ENCODE measurements at regions not wholly inside any gene's neighbourhood (a gene's known extent, or its start where the extent isn't known, plus 50 kb on each side); places are given as distances from the start of the nearest gene placed in this dataset.
A peak's percentile ranks its signal among the peaks of the same experiment; 100 is the strongest.

GRCh38 chr11:95680169-95680929 is 109.2 kb downstream of the FAM76B start:
- H3K4me3 Mint-ChIP-seq = peak overlapping the region; percentile 30

GRCh38 chr11:95678988-95679387 is 110.6 kb downstream of the FAM76B start:
- Histone ChIP-seq H3K9me3 (ENCODE audit: control insufficient read depth in 1 of 2, insufficient read depth in 1 of 2, low read length in 2 of 2) (no peaks in the 10 kb centered on the region), H3K27me3 (ENCODE audit: control insufficient read depth in 1 of 2, insufficient read depth in 2 of 2, low read length in 2 of 2) (no peaks in the 10 kb centered on the region), H3K27ac (ENCODE audit: low read depth in 1 of 2, low read length in 2 of 2) (no peak overlapping the region), H3K4me1 (ENCODE audit: insufficient read depth, low read length) (peaks cover 5% of the 10 kb centered on the region), H3K4me3 (ENCODE audit: low read length) (no peak overlapping the region), H3K36me3 (ENCODE audit: insufficient read depth, low read length) (no peaks in the 10 kb centered on the region)
- H3K36me3 Mint-ChIP-seq (ENCODE audit: low read depth) = no peaks in the 10 kb centered on the region
- ATAC-seq (ENCODE audit: poor library complexity) (no peak), DNase-seq (no peak)
- peaks cover 58% of the 10 kb centered on the region for H3K4me1 Mint-ChIP-seq (ENCODE audit: low read depth)
- intact Hi-C loops (cut with DNase I, micrococcal nuclease) = loop anchor here in 1 of 2 experiments (5.0 kb wide), 1 partner anchor 62 kb away; no protein-coding TSS in a partner anchor
- ChIA-PET POLR2A (interaction anchor here (0.5 kb wide), 1 partner anchor 36 kb away, joined by 3 read pairs; no protein-coding TSS in a partner anchor), CTCF (interaction anchor here (1.4 kb wide), 1 partner anchor 26 kb away, joined by 6 read pairs; no protein-coding TSS in a partner anchor)
- TF ChIP-seq CTCF (IDR thresholded peaks at IDR 0.05) = no peak
- H3K9me3 Mint-ChIP-seq = no peaks in the 10 kb centered on the region
- no peak overlapping the region for H3K27ac Mint-ChIP-seq
- H3K27me3 Mint-ChIP-seq = no peaks in the 10 kb centered on the region
- no peak overlapping the region for H3K4me3 Mint-ChIP-seq

More at GRCh38 chr11:95680169-95680929, 109.2 kb downstream of the FAM76B start:
- peak overlapping the region; percentile 62 for H3K27ac Mint-ChIP-seq
- Histone ChIP-seq H3K27ac (ENCODE audit: low read depth in 1 of 2, low read length in 2 of 2) (no peak overlapping the region), H3K4me1 (ENCODE audit: insufficient read depth, low read length) (peaks cover 11% of the 10 kb centered on the region), H3K9me3 (ENCODE audit: control insufficient read depth in 1 of 2, insufficient read depth in 1 of 2, low read length in 2 of 2) (no peaks in the 10 kb centered on the region), H3K36me3 (ENCODE audit: insufficient read depth, low read length) (no peaks in the 10 kb centered on the region), H3K27me3 (ENCODE audit: control insufficient read depth in 1 of 2, insufficient read depth in 2 of 2, low read length in 2 of 2) (no peaks in the 10 kb centered on the region), H3K4me3 (ENCODE audit: low read length) (no peak overlapping the region)
- no peaks in the 10 kb centered on the region for H3K27me3 Mint-ChIP-seq
- no peak for TF ChIP-seq CTCF (IDR thresholded peaks at IDR 0.05)
- no peaks in the 10 kb centered on the region for H3K36me3 Mint-ChIP-seq (ENCODE audit: low read depth)
- DNase-seq (no peak), ATAC-seq (ENCODE audit: poor library complexity) (no peak)
- H3K9me3 Mint-ChIP-seq = no peaks in the 10 kb centered on the region
- ChIA-PET CTCF (no interaction called here), POLR2A (interaction anchor here (0.8 to 1.5 kb wide), 4 partner anchors 10 to 449 kb away, joined by 3 to 11 read pairs (median 4); no protein-coding TSS in a partner anchor)
- intact Hi-C loops (cut with DNase I, micrococcal nuclease) = loop anchor here (5.0 kb wide), 2 partner anchors 33 to 38 kb away; no protein-coding TSS in a partner anchor
- peaks cover 59% of the 10 kb centered on the region for H3K4me1 Mint-ChIP-seq (ENCODE audit: low read depth)

GRCh38 chr11:95676308-95676707 is 113.3 kb downstream of the FAM76B start:
- Mint-ChIP-seq H3K4me3 (no peak overlapping the region), H3K27ac (no peak overlapping the region), H3K27me3 (no peaks in the 10 kb centered on the region), H3K36me3 (ENCODE audit: low read depth) (no peaks in the 10 kb centered on the region), H3K9me3 (no peaks in the 10 kb centered on the region), H3K4me1 (ENCODE audit: low read depth) (peaks cover 44% of the 10 kb centered on the region)
- TF ChIP-seq CTCF (IDR thresholded peaks at IDR 0.05) = no peak
- Histone ChIP-seq H3K4me1 (ENCODE audit: insufficient read depth, low read length) (no peaks in the 10 kb centered on the region), H3K36me3 (ENCODE audit: insufficient read depth, low read length) (no peaks in the 10 kb centered on the region), H3K4me3 (ENCODE audit: low read length) (no peak overlapping the region), H3K9me3 (ENCODE audit: control insufficient read depth in 1 of 2, insufficient read depth in 1 of 2, low read length in 2 of 2) (no peaks in the 10 kb centered on the region), H3K27ac (ENCODE audit: low read depth in 1 of 2, low read length in 2 of 2) (no peak overlapping the region), H3K27me3 (ENCODE audit: control insufficient read depth in 1 of 2, insufficient read depth in 2 of 2, low read length in 2 of 2) (no peaks in the 10 kb centered on the region)
- ATAC-seq (ENCODE audit: poor library complexity) (no peak), DNase-seq (no peak)
- ChIA-PET CTCF (no interaction called here), POLR2A (no interaction called here)
- intact Hi-C loops (cut with DNase I, micrococcal nuclease) = loop anchor here in 1 of 2 experiments (5.0 kb wide), 1 partner anchor 59 kb away; no protein-coding TSS in a partner anchor
